ENCODE measurements at regions not wholly inside any gene's neighbourhood (a gene's known extent, or its start where the extent isn't known, plus 50 kb on each side); places are given as distances from the start of the nearest gene placed in this dataset.

GRCh38 chr9:30765318-30765717 is 1619.1 kb upstream of the ACO1 start:
- TF ChIP-seq CTCF (IDR thresholded peaks at IDR 0.05) (no peak), POLR2A (IDR thresholded peaks at IDR 0.05; ENCODE audit: low read depth) (no peak), POLR2AphosphoS5 (IDR thresholded peaks at IDR 0.05) (no peak), EP300 (IDR thresholded peaks at IDR 0.05) (no peak)

Data from esophagus muscularis mucosa (tissue), 4 donors.